SU-DHL-6 (cell line): ENCODE measurements at regions not wholly inside any gene's neighbourhood (a gene's known extent, or its start where the extent isn't known, plus 50 kb on each side); places are given as distances from the start of the nearest gene placed in this dataset.

ENCODE experiments used
- H2AFZ ChIP-seq: fragments of 200-600 bp; sonication (generic); 2 replicates; pipeline ENCODE4 v1.6.1; 2014; ENCODE audit warnings: low read depth, mild to moderate bottlenecking, moderate library complexity, mixed read lengths, antibody characterized with exemption, low read length; ENCODE audit not compliant: severe bottlenecking
- H3F3A ChIP-seq: fragments of 200-600 bp; shearing (Covaris generic); 2 replicates; pipeline ENCODE4 v1.6.0; 2016; ENCODE audit warnings: antibody characterized with exemption, mild to moderate bottlenecking; ENCODE audit not compliant: insufficient read depth
- H3K27ac ChIP-seq: fragments of 200-600 bp; sonication (generic); 2 replicates; pipeline ENCODE4 v1.5.1; 2016; ENCODE audit warnings: low read depth, mild to moderate bottlenecking, low read length, moderate library complexity, mixed read lengths
- H3K27me3 ChIP-seq: fragments of 200-600 bp; sonication (generic), shearing (Covaris generic); 2 replicates; pipeline ENCODE4 v1.6.0; 2014; ENCODE audit warnings: mild to moderate bottlenecking, low read length
- H3K36me3 ChIP-seq: fragments of 200-600 bp; sonication (generic); 2 replicates; pipeline ENCODE4 v1.6.1; 2014; ENCODE audit warnings: mild to moderate bottlenecking, low read length, mixed read lengths
- H3K4me2 ChIP-seq: fragments of 300-600, 200-600 bp; shearing (Covaris generic), sonication (generic); 2 replicates; pipeline ENCODE4 v1.6.0; 2014; ENCODE audit warnings: low read length, low read depth, mild to moderate bottlenecking; ENCODE audit not compliant: poor library complexity, severe bottlenecking
- H3K4me3 ChIP-seq: fragments of 200-600 bp; sonication (generic); 2 replicates; pipeline ENCODE4 v1.5.1; 2014; ENCODE audit warnings: antibody characterized with exemption, low read length, mild to moderate bottlenecking, mixed read lengths; ENCODE audit not compliant: insufficient read depth, poor library complexity, severe bottlenecking
- H3K79me2 ChIP-seq: fragments of 200-600 bp; sonication (generic); 2 replicates; pipeline ENCODE4 v1.6.1; 2014; ENCODE audit warnings: mild to moderate bottlenecking, low read length, moderate library complexity; ENCODE audit not compliant: insufficient read depth
- H3K9ac ChIP-seq: fragments of 200-600 bp; sonication (generic); 2 replicates; pipeline ENCODE4 v1.7.0; 2014; ENCODE audit warnings: mild to moderate bottlenecking, low read length
- H3K9me2 ChIP-seq: fragments of 200-600 bp; sonication (generic); replicated peaks from 2 replicates; pipeline ENCODE4 v1.6.1; 2014; ENCODE audit warnings: low read length; ENCODE audit not compliant: insufficient read depth
- H3K9me3 ChIP-seq: fragments of 200-600 bp; sonication (generic); 2 replicates; pipeline ENCODE4 v1.6.1; 2014; ENCODE audit warnings: low read length, mixed read lengths; ENCODE audit not compliant: insufficient read depth
- H4K20me1 ChIP-seq: fragments of 200-600 bp; sonication (generic); 2 replicates; pipeline ENCODE4 v1.6.1; 2014; ENCODE audit warnings: low read depth, mild to moderate bottlenecking, antibody characterized with exemption, low read length, moderate library complexity, mixed read lengths
- EZH2phosphoT487 ChIP-seq: fragments of 200-600 bp; sonication (generic), shearing (Covaris generic); conservative IDR thresholded peaks from 2 replicates; pipeline ENCODE4 v1.6.1; 2018; ENCODE audit warnings: mild to moderate bottlenecking, antibody characterized with exemption, low read length, moderate library complexity, mixed read lengths
- TF ChIP-seq, protein P1 (sequence below): fragments of 200-600 bp; sonication (generic); IDR thresholded peaks from one replicate; pipeline ENCODE4 v1.5.1; 2017; ENCODE audit warnings: antibody characterized with exemption, mild to moderate bottlenecking, low read length, moderate library complexity; ENCODE audit not compliant: insufficient read depth, poor library complexity, severe bottlenecking

DNA sequence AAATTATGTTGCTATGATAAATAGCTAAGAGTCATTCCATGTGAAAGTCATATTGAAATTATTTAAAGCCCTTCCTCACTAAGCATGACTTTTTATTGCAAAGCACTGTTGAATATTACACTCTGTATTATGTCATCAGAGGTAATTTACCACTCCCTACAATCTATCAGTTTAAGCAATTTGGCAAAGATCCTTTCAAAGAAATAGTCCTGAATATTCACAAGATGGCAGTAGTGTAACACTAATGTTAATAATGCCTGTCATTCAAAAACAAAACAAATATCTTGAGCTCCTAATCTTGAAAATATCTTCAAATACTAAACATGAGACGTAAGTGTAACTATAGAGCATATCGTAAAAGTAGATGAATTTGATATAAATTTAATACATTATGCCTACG lies 208.6 kb upstream of the TECRL start:
- Histone ChIP-seq H3K79me2 (no peaks in the 10 kb centered on the region), H3K9ac (no peak overlapping the region), H4K20me1 (no peaks in the 10 kb centered on the region), H3K9me3 (no peaks in the 10 kb centered on the region), H3F3A (no peaks in the 10 kb centered on the region), H3K4me3 (no peak overlapping the region), H3K4me2 (no peak overlapping the region), H3K27ac (no peak overlapping the region), H3K27me3 (no peaks in the 10 kb centered on the region), H2AFZ (no peak overlapping the region), H3K36me3 (no peaks in the 10 kb centered on the region), H3K9me2 (no peaks in the 10 kb centered on the region)
- TF ChIP-seq EZH2phosphoT487: no peak
- TF ChIP-seq, protein P1, sequence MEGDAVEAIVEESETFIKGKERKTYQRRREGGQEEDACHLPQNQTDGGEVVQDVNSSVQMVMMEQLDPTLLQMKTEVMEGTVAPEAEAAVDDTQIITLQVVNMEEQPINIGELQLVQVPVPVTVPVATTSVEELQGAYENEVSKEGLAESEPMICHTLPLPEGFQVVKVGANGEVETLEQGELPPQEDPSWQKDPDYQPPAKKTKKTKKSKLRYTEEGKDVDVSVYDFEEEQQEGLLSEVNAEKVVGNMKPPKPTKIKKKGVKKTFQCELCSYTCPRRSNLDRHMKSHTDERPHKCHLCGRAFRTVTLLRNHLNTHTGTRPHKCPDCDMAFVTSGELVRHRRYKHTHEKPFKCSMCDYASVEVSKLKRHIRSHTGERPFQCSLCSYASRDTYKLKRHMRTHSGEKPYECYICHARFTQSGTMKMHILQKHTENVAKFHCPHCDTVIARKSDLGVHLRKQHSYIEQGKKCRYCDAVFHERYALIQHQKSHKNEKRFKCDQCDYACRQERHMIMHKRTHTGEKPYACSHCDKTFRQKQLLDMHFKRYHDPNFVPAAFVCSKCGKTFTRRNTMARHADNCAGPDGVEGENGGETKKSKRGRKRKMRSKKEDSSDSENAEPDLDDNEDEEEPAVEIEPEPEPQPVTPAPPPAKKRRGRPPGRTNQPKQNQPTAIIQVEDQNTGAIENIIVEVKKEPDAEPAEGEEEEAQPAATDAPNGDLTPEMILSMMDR: no peak

DNA sequence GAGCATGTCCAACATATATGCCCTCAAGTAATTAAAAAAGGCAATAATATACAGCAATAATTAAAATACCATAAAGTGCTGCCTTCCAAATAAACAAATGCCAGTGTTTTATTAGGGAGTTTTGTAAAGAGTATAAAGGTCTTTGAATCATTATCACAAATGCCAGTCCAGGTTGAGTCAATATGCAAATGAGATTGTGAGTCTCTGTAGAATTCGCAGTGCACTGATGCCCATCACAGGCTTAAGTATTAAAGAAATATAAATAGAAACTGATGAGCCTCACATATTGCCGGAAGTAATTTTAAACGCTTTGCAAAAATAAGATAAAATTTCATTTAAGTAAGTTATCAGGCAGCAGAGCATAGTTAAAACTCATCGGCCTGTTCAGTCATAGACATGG lies 205.0 kb upstream of the TECRL start:
- Histone ChIP-seq H3K4me3 (no peak overlapping the region), H3K36me3 (no peaks in the 10 kb centered on the region), H4K20me1 (no peaks in the 10 kb centered on the region), H3F3A (no peaks in the 10 kb centered on the region), H3K9ac (no peak overlapping the region), H3K9me2 (no peaks in the 10 kb centered on the region), H3K4me2 (no peak overlapping the region), H2AFZ (no peak overlapping the region), H3K27ac (no peak overlapping the region), H3K27me3 (no peaks in the 10 kb centered on the region), H3K9me3 (no peaks in the 10 kb centered on the region), H3K79me2 (no peaks in the 10 kb centered on the region)
- TF ChIP-seq, protein P1: no peak
- no peak for TF ChIP-seq EZH2phosphoT487

DNA sequence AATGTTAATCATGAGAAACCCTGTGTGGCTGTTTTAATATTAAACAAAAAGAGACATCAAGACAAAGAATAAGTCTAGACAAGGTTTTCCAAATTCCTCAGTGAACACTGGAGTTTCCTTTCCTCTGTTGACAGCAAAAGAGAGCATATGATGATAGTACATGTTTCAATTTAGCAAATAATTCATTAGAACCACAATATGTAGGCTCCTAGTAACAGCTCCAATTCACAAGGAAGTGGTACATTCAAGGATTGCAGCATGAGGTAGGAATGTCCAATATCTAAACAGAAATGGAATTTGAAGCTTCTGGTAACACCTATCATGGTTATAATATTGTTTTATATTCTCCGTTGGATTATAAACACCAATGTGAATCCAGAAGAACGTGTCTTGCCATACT lies 203.8 kb upstream of the TECRL start:
- Histone ChIP-seq H3K4me2 (no peak overlapping the region), H3K27ac (no peak overlapping the region), H3K36me3 (no peaks in the 10 kb centered on the region), H3K4me3 (no peak overlapping the region), H3K79me2 (no peaks in the 10 kb centered on the region), H3K9ac (no peak overlapping the region), H3K9me2 (no peaks in the 10 kb centered on the region), H3F3A (no peaks in the 10 kb centered on the region), H3K9me3 (no peaks in the 10 kb centered on the region), H3K27me3 (no peaks in the 10 kb centered on the region), H4K20me1 (no peaks in the 10 kb centered on the region), H2AFZ (no peak overlapping the region)
- TF ChIP-seq EZH2phosphoT487: no peak
- TF ChIP-seq, protein P1: no peak

DNA sequence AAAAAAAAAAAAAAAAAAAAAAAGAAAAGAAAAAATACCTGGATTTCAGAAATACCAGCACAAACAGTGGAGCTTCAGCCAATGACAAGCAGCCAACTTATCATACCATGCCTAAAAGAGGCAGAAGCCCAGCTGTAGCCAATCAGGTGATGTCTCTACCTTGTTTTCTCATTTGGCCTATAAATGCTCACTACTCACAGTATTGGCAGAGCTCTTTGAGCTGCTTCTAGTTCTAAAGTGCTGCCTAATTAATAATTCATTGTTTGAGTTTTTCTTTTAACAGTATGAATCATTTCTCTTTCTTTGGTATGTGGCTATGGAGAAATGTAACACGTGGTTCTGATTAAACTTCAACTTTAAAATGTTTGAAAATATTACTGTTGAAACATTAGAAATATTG lies 188.8 kb upstream of the TECRL start:
- no peak overlapping the region for H3K4me2 ChIP-seq
- H3K9me3 ChIP-seq: no peaks in the 10 kb centered on the region
- no peaks in the 10 kb centered on the region for H4K20me1 ChIP-seq
- TF ChIP-seq EZH2phosphoT487: no peak
- TF ChIP-seq, protein P1: no peak
- H3F3A ChIP-seq: no peaks in the 10 kb centered on the region
- H3K79me2 ChIP-seq: no peaks in the 10 kb centered on the region
- no peak overlapping the region for H3K27ac ChIP-seq
- H3K36me3 ChIP-seq: no peaks in the 10 kb centered on the region
- no peak overlapping the region for H3K9ac ChIP-seq
- H3K4me3 ChIP-seq: no peak overlapping the region
- no peaks in the 10 kb centered on the region for H3K9me2 ChIP-seq
- no peaks in the 10 kb centered on the region for H3K27me3 ChIP-seq
- H2AFZ ChIP-seq: no peak overlapping the region
